Left ventricle myocardium inferior (tissue), 1 donor: ENCODE measurements at regions not wholly inside any gene's neighbourhood (a gene's known extent, or its start where the extent isn't known, plus 50 kb on each side); places are given as distances from the start of the nearest gene placed in this dataset.
"Not testable (repeated sequence)": the region's sequence is repeated elsewhere in the genome, so short reads cannot be mapped to it uniquely, and the experiment has no call there.

ENCODE experiments used
- DNase-seq: peaks from one replicate; pipeline ENCODE4 v3.0.0-alpha.2; 2020
- H3K27ac ChIP-seq: fragments of 200-600 bp; replicated peaks from 2 replicates; pipeline ENCODE4 v1.8.0; 2021
- H3K27me3 ChIP-seq: fragments of 200-600 bp; 2 replicates; pipeline ENCODE4 v1.8.0; 2021; ENCODE audit warnings: low read depth
- H3K36me3 ChIP-seq: fragments of 200-600 bp; 2 replicates; pipeline ENCODE4 v1.8.0; 2021
- H3K4me1 ChIP-seq: fragments of 200-600 bp; 2 replicates; pipeline ENCODE4 v1.8.0; 2021
- H3K4me3 ChIP-seq: fragments of 200-600 bp; 2 replicates; pipeline ENCODE4 v1.8.0; 2021; ENCODE audit warnings: mild to moderate bottlenecking, moderate library complexity
- H3K9me3 ChIP-seq: fragments of 200-600 bp; replicated peaks from 2 replicates; pipeline ENCODE4 v1.8.0; 2021
- intact Hi-C: fragments of 100-400 bp; cut with micrococcal nuclease; formaldehyde crosslinking; loops from one replicate; pipeline ENCODE4 v1.11.0; 2022
- TF ChIP-seq, protein P1 (sequence below): fragments of 200-600 bp; IDR thresholded peaks from 2 replicates; pipeline ENCODE4 v1.8.0; 2021; ENCODE audit warnings: antibody characterized with exemption, mild to moderate bottlenecking, borderline replicate concordance
- donor health status: DM: no; HTN: yes; CAD: no; lungs with severe emphysema.

GRCh38 chr16:88141580-88141979 lies 190.3 kb downstream of the BANP start:
- DNase-seq: no peak
- peaks cover 10% of the 10 kb centered on the region for H3K4me1 ChIP-seq
- H3K27me3 ChIP-seq: no peaks in the 10 kb centered on the region
- H3K4me3 ChIP-seq: no peak overlapping the region
- intact Hi-C loops: no loop called here
- peaks cover 25% of the 10 kb centered on the region for H3K9me3 ChIP-seq
- H3K36me3 ChIP-seq: no peaks in the 10 kb centered on the region
- TF ChIP-seq, protein P1, sequence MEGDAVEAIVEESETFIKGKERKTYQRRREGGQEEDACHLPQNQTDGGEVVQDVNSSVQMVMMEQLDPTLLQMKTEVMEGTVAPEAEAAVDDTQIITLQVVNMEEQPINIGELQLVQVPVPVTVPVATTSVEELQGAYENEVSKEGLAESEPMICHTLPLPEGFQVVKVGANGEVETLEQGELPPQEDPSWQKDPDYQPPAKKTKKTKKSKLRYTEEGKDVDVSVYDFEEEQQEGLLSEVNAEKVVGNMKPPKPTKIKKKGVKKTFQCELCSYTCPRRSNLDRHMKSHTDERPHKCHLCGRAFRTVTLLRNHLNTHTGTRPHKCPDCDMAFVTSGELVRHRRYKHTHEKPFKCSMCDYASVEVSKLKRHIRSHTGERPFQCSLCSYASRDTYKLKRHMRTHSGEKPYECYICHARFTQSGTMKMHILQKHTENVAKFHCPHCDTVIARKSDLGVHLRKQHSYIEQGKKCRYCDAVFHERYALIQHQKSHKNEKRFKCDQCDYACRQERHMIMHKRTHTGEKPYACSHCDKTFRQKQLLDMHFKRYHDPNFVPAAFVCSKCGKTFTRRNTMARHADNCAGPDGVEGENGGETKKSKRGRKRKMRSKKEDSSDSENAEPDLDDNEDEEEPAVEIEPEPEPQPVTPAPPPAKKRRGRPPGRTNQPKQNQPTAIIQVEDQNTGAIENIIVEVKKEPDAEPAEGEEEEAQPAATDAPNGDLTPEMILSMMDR: no peak
- no peak overlapping the region for H3K27ac ChIP-seq

- H3K4me1 ChIP-seq, DNase-seq, H3K4me3 ChIP-seq, intact Hi-C loops, H3K27me3 ChIP-seq, H3K36me3 ChIP-seq: not testable (repeated sequence)
- peak overlapping the region; percentile 86 for H3K27ac ChIP-seq
- H3K9me3 ChIP-seq: peaks cover 25% of the 10 kb centered on the region
Observed at GRCh38 chr16:88142056-88142935, 191.1 kb downstream of the BANP start.

- intact Hi-C loops, H3K27me3 ChIP-seq, H3K4me3 ChIP-seq, H3K36me3 ChIP-seq, H3K4me1 ChIP-seq: not testable (repeated sequence)
- peak; percentile 69 for DNase-seq
- peaks cover 16% of the 10 kb centered on the region for H3K9me3 ChIP-seq
- peak overlapping the region; percentile 86 for H3K27ac ChIP-seq
Observed at GRCh38 chr16:88143122-88144027, 192.1 kb downstream of the BANP start.

DNA sequence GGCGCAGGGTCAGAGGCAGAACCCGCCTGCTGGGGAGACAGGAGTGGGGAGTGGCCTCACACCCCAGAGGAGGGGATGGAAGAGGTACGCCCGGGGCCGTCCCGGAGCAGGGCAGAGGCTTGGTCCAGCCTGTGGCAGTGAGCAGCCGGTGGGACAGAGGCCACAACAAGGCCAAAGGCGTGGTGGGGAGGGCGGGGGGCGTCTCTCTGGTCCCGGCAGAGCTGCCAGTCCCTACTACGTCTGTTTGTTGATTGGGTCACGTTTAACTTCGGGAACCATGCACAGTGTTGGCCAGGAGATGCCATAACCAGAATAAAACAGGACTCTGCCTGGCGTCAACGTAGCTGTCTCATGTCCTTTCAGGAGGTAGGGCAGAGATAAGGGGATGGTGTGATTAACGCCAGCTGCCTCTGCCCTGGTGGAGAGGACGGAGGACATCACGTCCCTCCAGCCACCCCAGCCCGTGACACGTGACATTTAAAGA lies 192.8 kb downstream of the BANP start:
- intact Hi-C loops: no loop called here
- Histone ChIP-seq H3K27me3 (no peaks in the 10 kb centered on the region), H3K9me3 (peaks cover 9% of the 10 kb centered on the region), H3K4me3 (no peak overlapping the region), H3K36me3 (no peaks in the 10 kb centered on the region), H3K27ac (peak overlapping the region; percentile 86), H3K4me1 (peaks cover 10% of the 10 kb centered on the region)
- TF ChIP-seq, protein P1: no peak
- peak; percentile 62 for DNase-seq

DNA sequence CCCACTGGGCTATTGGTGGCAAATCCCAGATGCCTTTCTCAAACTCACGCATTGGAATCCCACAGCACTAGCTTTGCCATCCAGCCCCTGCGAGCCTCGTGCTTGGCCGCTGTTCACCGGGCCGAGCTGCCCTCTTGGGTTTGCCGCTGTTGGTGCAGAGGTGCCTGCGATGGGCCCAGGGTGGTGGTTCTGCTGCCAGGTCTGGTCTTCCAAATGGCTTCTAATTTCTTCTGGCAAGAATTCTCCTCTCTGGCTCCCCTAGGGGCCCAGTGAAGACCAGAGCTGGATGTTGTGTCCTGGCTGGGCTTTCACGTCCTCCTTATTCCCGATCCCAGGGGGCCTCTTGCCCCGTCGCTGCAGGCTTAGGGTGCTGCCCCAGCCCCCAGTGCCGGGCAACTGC lies 194.1 kb downstream of the BANP start:
- peak overlapping the region; percentile 74 for H3K27ac ChIP-seq
- TF ChIP-seq, protein P1: peak; percentile 22
- intact Hi-C loops, H3K27me3 ChIP-seq, H3K4me1 ChIP-seq, H3K36me3 ChIP-seq, H3K9me3 ChIP-seq, H3K4me3 ChIP-seq, DNase-seq: not testable (repeated sequence)

- H3K27me3 ChIP-seq, H3K27ac ChIP-seq, H3K36me3 ChIP-seq, H3K4me3 ChIP-seq, H3K4me1 ChIP-seq, DNase-seq, intact Hi-C loops, H3K9me3 ChIP-seq: not testable (repeated sequence)
Observed at GRCh38 chr16:88145824-88146405, 194.7 kb downstream of the BANP start.

GRCh38 chr16:88148078-88148477 lies 196.8 kb downstream of the BANP start:
- H3K4me3 ChIP-seq, H3K9me3 ChIP-seq, DNase-seq, H3K27ac ChIP-seq, H3K36me3 ChIP-seq, H3K4me1 ChIP-seq, intact Hi-C loops, H3K27me3 ChIP-seq: not testable (repeated sequence)

- H3K36me3 ChIP-seq, DNase-seq, H3K4me3 ChIP-seq, H3K4me1 ChIP-seq, intact Hi-C loops, H3K27ac ChIP-seq, H3K27me3 ChIP-seq, H3K9me3 ChIP-seq: not testable (repeated sequence)
Observed at GRCh38 chr16:88148682-88149081, 197.4 kb downstream of the BANP start.

DNA sequence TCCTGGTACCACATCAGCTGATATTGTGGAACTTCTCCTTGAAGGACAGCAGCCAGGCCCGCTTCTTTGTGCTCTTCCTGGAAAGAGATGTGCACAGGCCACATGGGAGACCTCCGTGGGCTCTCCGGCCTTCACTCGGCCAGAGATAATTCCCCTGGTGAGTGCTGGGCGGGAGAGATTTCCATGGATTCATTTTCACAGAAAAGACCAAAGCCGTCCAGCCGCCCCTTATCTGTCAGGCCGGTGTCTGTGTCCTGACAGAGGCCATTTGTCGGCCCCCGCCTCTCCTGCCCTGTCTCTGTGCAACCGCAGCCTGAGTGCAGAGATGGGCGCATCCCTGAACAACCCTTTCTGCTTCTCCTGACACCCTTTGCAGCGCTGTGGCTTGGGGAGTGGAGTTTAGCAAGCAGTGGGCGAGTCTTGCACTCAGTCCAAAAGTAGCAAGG lies 197.9 kb downstream of the BANP start:
- H3K27ac ChIP-seq, H3K4me3 ChIP-seq, DNase-seq, H3K4me1 ChIP-seq, H3K27me3 ChIP-seq, intact Hi-C loops, H3K36me3 ChIP-seq, H3K9me3 ChIP-seq: not testable (repeated sequence)

DNA sequence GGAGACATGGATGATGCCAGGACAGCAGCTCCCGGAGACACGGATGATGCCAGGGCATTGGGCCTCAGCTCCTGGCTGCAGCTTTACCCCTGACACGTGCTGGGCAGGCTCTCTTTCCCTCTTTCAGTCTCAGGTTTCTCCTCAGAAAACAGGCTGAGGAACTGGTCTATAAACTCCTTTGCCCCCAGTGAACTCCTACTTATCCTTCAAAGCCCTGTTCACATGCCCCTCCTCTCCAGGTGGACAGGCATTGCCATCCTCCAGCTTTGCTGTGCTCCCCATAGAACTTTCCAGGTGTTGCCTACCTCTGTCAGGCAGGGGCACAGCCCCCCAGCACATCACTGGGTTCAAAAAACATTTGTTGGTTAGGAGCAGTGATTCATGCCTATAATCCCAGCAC lies 198.4 kb downstream of the BANP start:
- intact Hi-C loops, H3K36me3 ChIP-seq, H3K4me3 ChIP-seq, H3K27me3 ChIP-seq, H3K9me3 ChIP-seq, DNase-seq, H3K4me1 ChIP-seq, H3K27ac ChIP-seq: not testable (repeated sequence)
